ENCODE measurements at regions not wholly inside any gene's neighbourhood (a gene's known extent, or its start where the extent isn't known, plus 50 kb on each side); places are given as distances from the start of the nearest gene placed in this dataset.

DNA sequence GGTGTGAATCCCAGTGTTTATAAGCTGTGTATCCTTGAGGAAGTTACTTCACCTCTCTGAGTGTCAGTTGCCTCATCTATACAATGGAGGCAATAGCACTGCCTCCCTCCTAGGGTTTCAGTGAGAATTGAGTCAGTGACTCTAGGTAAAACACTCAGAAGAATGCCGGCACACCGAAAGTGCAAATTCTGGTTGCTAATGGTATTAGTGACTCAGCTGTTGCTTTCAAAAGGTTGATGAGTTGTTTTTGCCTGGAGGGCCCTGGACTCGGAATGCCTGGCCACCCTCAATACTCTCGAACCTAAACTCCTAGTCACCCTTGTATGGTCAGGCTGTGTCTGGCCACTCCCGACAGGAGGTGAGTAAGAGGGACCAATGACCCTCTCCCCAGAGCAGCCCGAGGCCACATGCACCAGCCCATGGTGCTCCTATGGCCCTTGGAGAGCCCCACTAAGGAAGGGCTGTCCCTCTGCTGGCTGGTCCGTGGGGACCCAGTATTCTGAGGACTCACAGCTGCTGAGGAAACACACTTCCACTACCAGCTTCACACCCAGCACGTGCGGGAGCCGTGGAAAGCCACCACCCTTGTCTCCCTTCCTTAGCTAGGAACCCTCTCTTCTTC is 60.2 kb downstream of the CALML3 start:
- H3K4me3 Mint-ChIP-seq = no peak overlapping the region
- POLR2A ChIA-PET = no interaction called here
- no peaks in the 10 kb centered on the region for H3K9me3 Mint-ChIP-seq
- TF ChIP-seq TCF7 (CRISPR knock-in tag; IDR thresholded peaks at IDR 0.05; ENCODE audit: low read depth) (no peak), NFE2L1 (CRISPR knock-in tag; IDR thresholded peaks at IDR 0.05) (no peak)
- TF ChIP-seq, protein P1, sequence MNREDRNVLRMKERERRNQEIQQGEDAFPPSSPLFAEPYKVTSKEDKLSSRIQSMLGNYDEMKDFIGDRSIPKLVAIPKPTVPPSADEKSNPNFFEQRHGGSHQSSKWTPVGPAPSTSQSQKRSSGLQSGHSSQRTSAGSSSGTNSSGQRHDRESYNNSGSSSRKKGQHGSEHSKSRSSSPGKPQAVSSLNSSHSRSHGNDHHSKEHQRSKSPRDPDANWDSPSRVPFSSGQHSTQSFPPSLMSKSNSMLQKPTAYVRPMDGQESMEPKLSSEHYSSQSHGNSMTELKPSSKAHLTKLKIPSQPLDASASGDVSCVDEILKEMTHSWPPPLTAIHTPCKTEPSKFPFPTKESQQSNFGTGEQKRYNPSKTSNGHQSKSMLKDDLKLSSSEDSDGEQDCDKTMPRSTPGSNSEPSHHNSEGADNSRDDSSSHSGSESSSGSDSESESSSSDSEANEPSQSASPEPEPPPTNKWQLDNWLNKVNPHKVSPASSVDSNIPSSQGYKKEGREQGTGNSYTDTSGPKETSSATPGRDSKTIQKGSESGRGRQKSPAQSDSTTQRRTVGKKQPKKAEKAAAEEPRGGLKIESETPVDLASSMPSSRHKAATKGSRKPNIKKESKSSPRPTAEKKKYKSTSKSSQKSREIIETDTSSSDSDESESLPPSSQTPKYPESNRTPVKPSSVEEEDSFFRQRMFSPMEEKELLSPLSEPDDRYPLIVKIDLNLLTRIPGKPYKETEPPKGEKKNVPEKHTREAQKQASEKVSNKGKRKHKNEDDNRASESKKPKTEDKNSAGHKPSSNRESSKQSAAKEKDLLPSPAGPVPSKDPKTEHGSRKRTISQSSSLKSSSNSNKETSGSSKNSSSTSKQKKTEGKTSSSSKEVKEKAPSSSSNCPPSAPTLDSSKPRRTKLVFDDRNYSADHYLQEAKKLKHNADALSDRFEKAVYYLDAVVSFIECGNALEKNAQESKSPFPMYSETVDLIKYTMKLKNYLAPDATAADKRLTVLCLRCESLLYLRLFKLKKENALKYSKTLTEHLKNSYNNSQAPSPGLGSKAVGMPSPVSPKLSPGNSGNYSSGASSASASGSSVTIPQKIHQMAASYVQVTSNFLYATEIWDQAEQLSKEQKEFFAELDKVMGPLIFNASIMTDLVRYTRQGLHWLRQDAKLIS (CRISPR knock-in tag; IDR thresholded peaks at IDR 0.05; ENCODE audit: borderline replicate concordance) = no peak
- ATAC-seq = no peak
- CTCF ChIA-PET = interaction anchor here (0.7 to 1.9 kb wide), 2 partner anchors 38 to 45 kb away, joined by 3 to 15 read pairs; no protein-coding TSS in a partner anchor
- H3K4me1 Mint-ChIP-seq = peaks cover 50% of the 10 kb centered on the region
- no peak for DNase-seq (ENCODE audit: low spot score)
- H3K27ac Mint-ChIP-seq = no peak overlapping the region
- H3K36me3 Mint-ChIP-seq = no peaks in the 10 kb centered on the region
- H3K27me3 Mint-ChIP-seq (ENCODE audit: low read depth) = 0 out of 2 replicates have a peak, but pooled peaks cover 4% of the 10 kb centered on the region

DNA sequence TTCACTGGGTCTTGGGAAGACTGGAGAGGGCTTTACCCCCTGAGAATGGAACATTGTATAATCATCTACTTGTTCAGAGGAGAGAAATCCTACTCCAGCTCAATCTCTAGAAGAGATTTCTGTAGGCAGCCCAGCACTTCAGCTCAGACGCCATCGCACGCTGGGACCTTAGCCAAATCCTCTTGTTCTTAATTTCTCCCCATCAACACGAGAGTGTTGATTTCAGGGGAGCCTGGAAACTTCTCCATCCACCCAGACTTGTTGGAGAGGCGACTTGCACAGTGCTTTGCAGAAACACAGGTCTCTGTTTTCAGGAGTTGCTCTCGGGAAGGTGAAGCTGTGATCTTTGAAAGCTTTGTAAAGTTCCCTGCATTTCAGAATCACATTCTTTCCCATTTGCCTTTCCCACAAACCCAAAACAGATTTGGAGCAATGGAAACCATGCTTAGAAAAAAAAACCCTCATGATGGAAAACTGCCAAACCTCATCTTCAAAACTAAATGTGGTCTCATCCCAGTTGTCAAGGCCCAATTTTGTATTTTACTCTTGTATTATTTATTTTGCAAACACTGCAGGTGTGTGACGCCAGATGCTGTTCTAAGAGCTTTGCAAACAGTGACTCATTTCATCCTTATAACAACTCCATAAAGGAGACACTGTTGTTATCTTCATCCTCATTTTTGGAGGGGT is 60.9 kb downstream of the CALML3 start:
- ATAC-seq (no peak), DNase-seq (ENCODE audit: low spot score) (no peak)
- TF ChIP-seq TP53 (CRISPR knock-in tag; IDR thresholded peaks at IDR 0.05) = no peak
- no peak for TF ChIP-seq MYBL2 (CRISPR knock-in tag; IDR thresholded peaks at IDR 0.05)
- TF ChIP-seq RELA (CRISPR knock-in tag; IDR thresholded peaks at IDR 0.05; ENCODE audit: borderline replicate concordance) = no peak
- no peak for TF ChIP-seq ZNF396 (CRISPR knock-in tag; IDR thresholded peaks at IDR 0.05; ENCODE audit: borderline replicate concordance)
- no peak for TF ChIP-seq NR2C2 (CRISPR knock-in tag; IDR thresholded peaks at IDR 0.05)
- no peak for TF ChIP-seq NFYB (CRISPR knock-in tag; conservative IDR thresholded peaks at IDR 0.05; ENCODE audit: low read depth)
- TF ChIP-seq JUN (CRISPR knock-in tag; IDR thresholded peaks at IDR 0.05) = no peak
- TF ChIP-seq, protein P2, sequence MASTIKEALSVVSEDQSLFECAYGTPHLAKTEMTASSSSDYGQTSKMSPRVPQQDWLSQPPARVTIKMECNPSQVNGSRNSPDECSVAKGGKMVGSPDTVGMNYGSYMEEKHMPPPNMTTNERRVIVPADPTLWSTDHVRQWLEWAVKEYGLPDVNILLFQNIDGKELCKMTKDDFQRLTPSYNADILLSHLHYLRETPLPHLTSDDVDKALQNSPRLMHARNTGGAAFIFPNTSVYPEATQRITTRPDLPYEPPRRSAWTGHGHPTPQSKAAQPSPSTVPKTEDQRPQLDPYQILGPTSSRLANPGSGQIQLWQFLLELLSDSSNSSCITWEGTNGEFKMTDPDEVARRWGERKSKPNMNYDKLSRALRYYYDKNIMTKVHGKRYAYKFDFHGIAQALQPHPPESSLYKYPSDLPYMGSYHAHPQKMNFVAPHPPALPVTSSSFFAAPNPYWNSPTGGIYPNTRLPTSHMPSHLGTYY (CRISPR knock-in tag; IDR thresholded peaks at IDR 0.05) = no peak
- no peak for TF ChIP-seq HMGXB4 (CRISPR knock-in tag; IDR thresholded peaks at IDR 0.05)
- TF ChIP-seq, protein P3, sequence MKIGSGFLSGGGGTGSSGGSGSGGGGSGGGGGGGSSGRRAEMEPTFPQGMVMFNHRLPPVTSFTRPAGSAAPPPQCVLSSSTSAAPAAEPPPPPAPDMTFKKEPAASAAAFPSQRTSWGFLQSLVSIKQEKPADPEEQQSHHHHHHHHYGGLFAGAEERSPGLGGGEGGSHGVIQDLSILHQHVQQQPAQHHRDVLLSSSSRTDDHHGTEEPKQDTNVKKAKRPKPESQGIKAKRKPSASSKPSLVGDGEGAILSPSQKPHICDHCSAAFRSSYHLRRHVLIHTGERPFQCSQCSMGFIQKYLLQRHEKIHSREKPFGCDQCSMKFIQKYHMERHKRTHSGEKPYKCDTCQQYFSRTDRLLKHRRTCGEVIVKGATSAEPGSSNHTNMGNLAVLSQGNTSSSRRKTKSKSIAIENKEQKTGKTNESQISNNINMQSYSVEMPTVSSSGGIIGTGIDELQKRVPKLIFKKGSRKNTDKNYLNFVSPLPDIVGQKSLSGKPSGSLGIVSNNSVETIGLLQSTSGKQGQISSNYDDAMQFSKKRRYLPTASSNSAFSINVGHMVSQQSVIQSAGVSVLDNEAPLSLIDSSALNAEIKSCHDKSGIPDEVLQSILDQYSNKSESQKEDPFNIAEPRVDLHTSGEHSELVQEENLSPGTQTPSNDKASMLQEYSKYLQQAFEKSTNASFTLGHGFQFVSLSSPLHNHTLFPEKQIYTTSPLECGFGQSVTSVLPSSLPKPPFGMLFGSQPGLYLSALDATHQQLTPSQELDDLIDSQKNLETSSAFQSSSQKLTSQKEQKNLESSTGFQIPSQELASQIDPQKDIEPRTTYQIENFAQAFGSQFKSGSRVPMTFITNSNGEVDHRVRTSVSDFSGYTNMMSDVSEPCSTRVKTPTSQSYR (CRISPR knock-in tag; IDR thresholded peaks at IDR 0.05) = no peak
- no peak overlapping the region for H3K4me3 Mint-ChIP-seq
- ChIA-PET POLR2A (no interaction called here), CTCF (interaction anchor here (0.7 to 1.0 kb wide), 2 partner anchors 44 to 144 kb away, joined by 3 to 4 read pairs; no protein-coding TSS in a partner anchor)
- no peaks in the 10 kb centered on the region for H3K9me3 Mint-ChIP-seq
- peaks cover 55% of the 10 kb centered on the region for H3K4me1 Mint-ChIP-seq
- H3K36me3 Mint-ChIP-seq = no peaks in the 10 kb centered on the region
- no peak overlapping the region for H3K27ac Mint-ChIP-seq
- 0 out of 2 replicates have a peak, but pooled peaks cover 4% of the 10 kb centered on the region for H3K27me3 Mint-ChIP-seq (ENCODE audit: low read depth)

Data from WTC11 (cell line).